ENCODE measurements at regions not wholly inside any gene's neighbourhood (a gene's known extent, or its start where the extent isn't known, plus 50 kb on each side); places are given as distances from the start of the nearest gene placed in this dataset.

- TF ChIP-seq EZH2phosphoT487 (IDR thresholded peaks at IDR 0.05; ENCODE audit: borderline replicate concordance) = no peak
- TF ChIP-seq CTCF (conservative IDR thresholded peaks at IDR 0.05; ENCODE audit: low read length) = no peak
- Histone ChIP-seq H3K4me1 (ENCODE audit: insufficient read depth, low read length, poor library complexity, severe bottlenecking) (no peaks in the 10 kb centered on the region), H3K9me3 (ENCODE audit: insufficient read depth, low read depth, low read length) (peaks cover 9% of the 10 kb centered on the region; the same call in 1 of the 2 replicates), H3K4me3 (ENCODE audit: low read length, poor library complexity, severe bottlenecking) (no peak overlapping the region), H3K9ac (ENCODE audit: low read depth, low read length, poor library complexity, severe bottlenecking) (no peak overlapping the region), H3K27me3 (ENCODE audit: insufficient read depth, low read length, poor library complexity, severe bottlenecking) (no peaks in the 10 kb centered on the region), H2AFZ (ENCODE audit: low read length) (no peak overlapping the region), H3F3A (ENCODE audit: low read depth) (no peaks in the 10 kb centered on the region), H3K79me2 (ENCODE audit: insufficient read depth, low read length) (no peaks in the 10 kb centered on the region), H3K9me2 (replicated peaks; ENCODE audit: low read depth, low read length) (no peaks in the 10 kb centered on the region), H4K20me1 (ENCODE audit: insufficient read depth, low read length, poor library complexity, severe bottlenecking) (no peaks in the 10 kb centered on the region), H3K36me3 (ENCODE audit: insufficient read depth, low read length) (no peaks in the 10 kb centered on the region), H3K4me2 (ENCODE audit: low read depth, low read length, poor library complexity, severe bottlenecking) (no peak overlapping the region)
These were observed 450.9 kb downstream of the MATN1 start for GRCh38 chr1:30272277-30273020.

- no peak for TF ChIP-seq CTCF (conservative IDR thresholded peaks at IDR 0.05; ENCODE audit: low read length)
- TF ChIP-seq EZH2phosphoT487 (IDR thresholded peaks at IDR 0.05; ENCODE audit: borderline replicate concordance) = no peak
- Histone ChIP-seq H3K9ac (ENCODE audit: low read depth, low read length, poor library complexity, severe bottlenecking) (no peak overlapping the region), H3K4me2 (ENCODE audit: low read depth, low read length, poor library complexity, severe bottlenecking) (no peak overlapping the region), H3K36me3 (ENCODE audit: insufficient read depth, low read length) (no peaks in the 10 kb centered on the region), H3K9me2 (replicated peaks; ENCODE audit: low read depth, low read length) (no peaks in the 10 kb centered on the region), H3K4me1 (ENCODE audit: insufficient read depth, low read length, poor library complexity, severe bottlenecking) (no peaks in the 10 kb centered on the region), H4K20me1 (ENCODE audit: insufficient read depth, low read length, poor library complexity, severe bottlenecking) (no peaks in the 10 kb centered on the region), H3K9me3 (ENCODE audit: insufficient read depth, low read depth, low read length) (peaks cover 9% of the 10 kb centered on the region; the same call in 1 of the 2 replicates), H3K4me3 (ENCODE audit: low read length, poor library complexity, severe bottlenecking) (no peak overlapping the region), H3K79me2 (ENCODE audit: insufficient read depth, low read length) (no peaks in the 10 kb centered on the region), H3F3A (ENCODE audit: low read depth) (no peaks in the 10 kb centered on the region), H2AFZ (ENCODE audit: low read length) (no peak overlapping the region), H3K27me3 (ENCODE audit: insufficient read depth, low read length, poor library complexity, severe bottlenecking) (no peaks in the 10 kb centered on the region)
These were observed 451.7 kb downstream of the MATN1 start for GRCh38 chr1:30271401-30272276.

- Histone ChIP-seq H3K4me2 (ENCODE audit: low read depth, low read length, poor library complexity, severe bottlenecking) (no peak overlapping the region), H3K79me2 (ENCODE audit: insufficient read depth, low read length) (no peaks in the 10 kb centered on the region), H3K9me2 (replicated peaks; ENCODE audit: low read depth, low read length) (no peaks in the 10 kb centered on the region), H2AFZ (ENCODE audit: low read length) (no peak overlapping the region), H3K4me3 (ENCODE audit: low read length, poor library complexity, severe bottlenecking) (no peak overlapping the region), H3F3A (ENCODE audit: low read depth) (no peaks in the 10 kb centered on the region), H3K9ac (ENCODE audit: low read depth, low read length, poor library complexity, severe bottlenecking) (no peak overlapping the region), H3K27me3 (ENCODE audit: insufficient read depth, low read length, poor library complexity, severe bottlenecking) (no peaks in the 10 kb centered on the region), H3K4me1 (ENCODE audit: insufficient read depth, low read length, poor library complexity, severe bottlenecking) (no peaks in the 10 kb centered on the region), H3K36me3 (ENCODE audit: insufficient read depth, low read length) (no peaks in the 10 kb centered on the region), H4K20me1 (ENCODE audit: insufficient read depth, low read length, poor library complexity, severe bottlenecking) (no peaks in the 10 kb centered on the region), H3K9me3 (ENCODE audit: insufficient read depth, low read depth, low read length) (peaks cover 6% of the 10 kb centered on the region; the same call in 1 of the 2 replicates)
- TF ChIP-seq EZH2phosphoT487 (IDR thresholded peaks at IDR 0.05; ENCODE audit: borderline replicate concordance) = no peak
- TF ChIP-seq CTCF (conservative IDR thresholded peaks at IDR 0.05; ENCODE audit: low read length) = no peak
These were observed 452.9 kb downstream of the MATN1 start for GRCh38 chr1:30270461-30270860.
